HG03103 (cell line): ENCODE measurements at regions not wholly inside any gene's neighbourhood (a gene's known extent, or its start where the extent isn't known, plus 50 kb on each side); places are given as distances from the start of the nearest gene placed in this dataset.

Experiments
- ATAC-seq: cut with Tn5 transposase; IDR thresholded peaks from one replicate; pipeline ENCODE4 v1.9.1; 2021; ENCODE audit warnings: low read depth; ENCODE audit not compliant: unreplicated experiment

- no peak for ATAC-seq
Observed at GRCh38 chr1:8093221-8093980, 67.3 kb upstream of the ERRFI1 start.

DNA sequence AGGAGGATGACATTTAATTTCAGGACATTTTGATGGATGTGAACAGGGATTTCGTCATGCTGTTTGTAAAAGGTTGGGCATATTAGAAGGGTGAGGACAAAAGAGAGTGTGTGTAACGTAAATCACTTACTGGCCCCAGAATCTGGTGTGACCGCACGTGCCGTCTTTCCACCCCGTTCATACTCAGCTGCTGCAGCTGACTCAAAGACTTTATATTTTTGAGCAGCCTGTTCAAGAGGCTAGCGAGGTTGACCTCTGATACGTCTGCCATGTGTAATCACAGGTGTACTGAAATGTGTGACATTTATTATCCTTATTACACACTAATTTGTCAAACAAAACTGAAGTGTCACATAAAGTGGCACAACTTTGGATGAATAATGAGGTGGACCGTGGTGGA, 66.5 kb upstream of the ERRFI1 start:
- no peak for ATAC-seq

DNA sequence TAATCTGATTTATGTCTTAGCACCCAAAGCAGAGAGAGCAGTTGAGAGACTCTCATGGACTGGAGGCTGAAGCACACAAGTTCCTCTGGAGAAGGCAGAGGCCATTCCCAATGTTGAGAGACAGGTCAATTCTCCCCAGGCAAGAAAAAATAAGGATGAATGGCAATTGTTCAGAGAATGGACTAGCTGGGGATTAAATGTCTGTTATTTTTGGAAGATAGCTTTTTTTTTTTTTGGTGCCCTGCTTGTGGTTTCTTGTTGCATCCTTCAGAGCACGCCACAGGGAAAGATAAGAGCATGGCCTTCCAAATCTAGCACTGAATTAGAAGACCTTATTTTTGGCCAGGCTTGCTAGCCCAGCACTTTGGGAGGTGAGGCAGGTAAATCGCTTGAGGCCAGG, 65.6 kb upstream of the ERRFI1 start:
- no peak for ATAC-seq

DNA sequence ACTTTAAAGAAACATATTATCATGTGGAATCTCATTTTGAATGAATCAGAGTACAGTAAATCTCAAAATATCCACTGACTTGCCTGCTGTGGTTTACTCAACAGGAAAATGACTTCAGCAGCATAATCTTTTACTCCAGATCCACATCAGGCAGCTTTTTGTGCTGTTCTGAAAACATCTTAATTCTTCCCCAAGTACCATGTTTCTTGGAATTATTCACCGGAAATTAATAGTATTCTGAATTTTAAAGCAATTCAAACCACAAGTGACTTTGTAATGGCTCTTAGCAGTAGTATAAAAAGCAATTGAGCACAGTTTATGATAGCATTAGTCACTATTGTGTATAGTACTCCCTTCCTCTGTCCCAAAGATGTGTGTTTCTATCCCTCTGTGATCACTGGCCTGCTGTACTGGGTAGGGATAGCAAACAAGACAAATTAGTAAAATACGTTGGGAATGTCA, 64.2 kb upstream of the ERRFI1 start:
- no peak for ATAC-seq

GRCh38 chr1:8089535-8090228, 63.6 kb upstream of the ERRFI1 start:
- no peak for ATAC-seq

GRCh38 chr1:8086055-8086454, 59.9 kb upstream of the ERRFI1 start:
- no peak for ATAC-seq

DNA sequence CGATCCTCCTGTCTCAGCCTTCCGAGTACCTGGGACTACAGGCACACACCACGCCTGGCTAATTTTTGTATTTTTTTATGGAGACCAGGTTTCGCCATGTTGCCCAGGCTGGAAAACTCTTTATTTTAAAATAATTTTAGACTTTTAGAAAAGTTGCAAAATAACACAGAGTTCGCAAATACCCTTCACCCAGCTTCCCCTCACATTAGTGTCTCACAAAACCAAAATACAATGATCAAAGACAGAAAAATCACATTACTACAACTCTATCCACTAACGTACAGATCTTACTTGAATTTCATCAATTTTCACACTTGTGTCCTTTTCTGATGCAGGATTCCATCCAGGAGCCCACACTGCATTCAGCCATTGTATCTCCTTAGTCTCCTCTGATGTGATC, 58.8 kb upstream of the ERRFI1 start:
- no peak for ATAC-seq

- no peak for ATAC-seq
Observed at GRCh38 chr1:8083739-8084484, 57.8 kb upstream of the ERRFI1 start.

DNA sequence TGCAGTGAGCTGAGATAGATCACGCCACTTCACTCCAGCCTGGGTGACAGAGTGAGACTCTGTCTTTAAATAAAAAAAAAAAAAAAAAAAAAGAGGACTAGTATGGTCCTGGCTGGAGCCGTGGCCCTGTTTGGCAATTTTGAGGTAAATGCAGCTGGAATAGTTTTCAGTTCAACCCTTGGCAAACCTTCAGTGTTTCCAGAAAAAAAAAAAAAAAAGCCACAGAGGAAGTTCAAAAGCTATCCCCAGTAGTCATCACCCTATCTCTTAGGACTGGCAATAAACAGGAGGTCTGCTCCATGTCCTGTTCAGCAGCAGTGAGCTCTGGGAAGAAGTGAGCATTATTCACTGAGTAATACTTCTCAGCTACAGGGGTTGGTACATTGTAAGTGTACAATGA, 56.8 kb upstream of the ERRFI1 start:
- ATAC-seq = no peak

DNA sequence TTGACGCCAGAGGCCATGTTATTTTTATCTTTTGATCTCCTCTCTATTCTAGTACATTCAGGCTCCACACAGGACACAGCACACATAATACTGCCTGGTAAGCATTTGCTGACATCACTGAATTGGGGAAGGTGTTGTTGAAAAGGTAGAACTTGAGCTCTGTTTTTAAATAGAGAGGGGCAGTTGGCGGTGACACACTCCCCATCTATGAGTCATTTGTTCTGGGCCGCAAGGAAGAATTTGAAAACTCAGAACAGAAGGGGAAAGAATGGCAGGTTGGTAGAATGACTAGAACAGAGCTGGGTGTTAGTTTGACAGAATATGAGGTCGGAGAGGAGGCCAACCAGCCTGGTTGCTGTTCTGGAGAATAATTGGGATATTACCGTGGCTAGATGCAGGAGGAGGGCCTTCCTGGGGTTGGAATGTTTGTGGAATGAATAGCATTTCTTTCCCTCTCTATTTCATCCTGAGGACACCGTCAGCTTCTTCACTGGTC, 52.1 kb upstream of the ERRFI1 start:
- ATAC-seq = no peak

DNA sequence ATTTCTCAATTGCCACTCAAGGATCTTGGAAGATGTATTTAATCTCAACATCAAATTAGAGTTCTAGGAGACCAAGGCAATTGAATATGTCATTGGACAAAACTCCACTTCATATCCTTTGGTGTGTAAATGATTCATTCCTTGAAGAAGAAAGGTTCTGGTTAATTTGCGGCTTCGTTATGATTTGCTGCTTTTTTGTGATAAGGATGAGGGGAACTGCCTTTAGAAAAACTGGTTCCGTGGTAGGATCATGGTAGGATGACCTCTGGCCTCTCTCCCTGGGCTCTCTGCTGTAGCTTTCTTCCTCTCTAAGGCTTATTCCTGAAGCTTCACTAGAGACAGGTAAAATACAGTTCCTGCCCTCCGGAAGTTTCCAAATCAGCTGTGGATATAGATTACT, 51.5 kb upstream of the ERRFI1 start:
- no peak for ATAC-seq

- no peak for ATAC-seq
Observed at GRCh38 chr1:8077120-8077573, 51.0 kb upstream of the ERRFI1 start.

DNA sequence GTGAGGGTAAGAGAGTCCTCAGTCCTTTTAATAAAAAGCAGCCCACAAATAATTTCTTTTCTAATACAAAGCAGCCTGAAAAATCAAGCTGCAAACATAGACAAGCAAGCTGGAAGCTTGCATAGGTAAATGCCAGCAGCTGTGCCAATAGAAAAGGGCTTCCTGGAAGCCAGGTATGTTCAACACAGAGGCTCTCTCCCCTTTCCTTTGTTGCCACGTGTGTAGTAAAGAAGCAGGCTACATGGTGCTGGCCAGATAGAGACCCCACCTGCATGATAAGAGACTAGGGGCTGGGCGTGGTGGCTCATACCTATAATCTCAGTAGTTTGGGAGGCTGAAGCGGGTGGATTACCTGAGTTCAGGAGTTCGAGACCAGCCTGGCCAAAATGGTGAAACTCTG, 50.1 kb upstream of the ERRFI1 start:
- no peak for ATAC-seq
